ENCODE measurements at regions not wholly inside any gene's neighbourhood (a gene's known extent, or its start where the extent isn't known, plus 50 kb on each side); places are given as distances from the start of the nearest gene placed in this dataset.

- TF ChIP-seq SIN3A (IDR thresholded peaks at IDR 0.05; ENCODE audit: borderline replicate concordance, insufficient read depth, low read length) (no peak), POLR2AphosphoS5 (IDR thresholded peaks at IDR 0.05; ENCODE audit: low read depth, low read length) (no peak), FOXP2 (optimal IDR thresholded peaks at IDR 0.05; ENCODE audit: borderline replicate concordance, extremely low read depth, extremely low read length, insufficient read depth) (no peak), TAF1 (IDR thresholded peaks at IDR 0.05; ENCODE audit: borderline replicate concordance, insufficient read depth, low read length) (no peak), REST (IDR thresholded peaks at IDR 0.05; ENCODE audit: insufficient read depth in 1 of 2, low read depth in 2 of 2, low read length in 2 of 2) (no peak)
Observed at GRCh38 chr15:98586066-98586465, 62.3 kb upstream of the IGF1R start.

- TF ChIP-seq SIN3A (IDR thresholded peaks at IDR 0.05; ENCODE audit: borderline replicate concordance, insufficient read depth, low read length), result no peak
- TF ChIP-seq REST (IDR thresholded peaks at IDR 0.05; ENCODE audit: insufficient read depth in 1 of 2, low read depth in 2 of 2, low read length in 2 of 2), result no peak
- TF ChIP-seq POLR2AphosphoS5 (IDR thresholded peaks at IDR 0.05; ENCODE audit: low read depth, low read length), result no peak
- no peak for TF ChIP-seq TAF1 (IDR thresholded peaks at IDR 0.05; ENCODE audit: borderline replicate concordance, insufficient read depth, low read length)
- no peak for TF ChIP-seq FOXP2 (optimal IDR thresholded peaks at IDR 0.05; ENCODE audit: borderline replicate concordance, extremely low read depth, extremely low read length, insufficient read depth)
Observed at GRCh38 chr15:98592136-98592535, 56.2 kb upstream of the IGF1R start.

- no peak for TF ChIP-seq FOXP2 (optimal IDR thresholded peaks at IDR 0.05; ENCODE audit: borderline replicate concordance, extremely low read depth, extremely low read length, insufficient read depth)
- no peak for TF ChIP-seq TAF1 (IDR thresholded peaks at IDR 0.05; ENCODE audit: borderline replicate concordance, insufficient read depth, low read length)
- TF ChIP-seq POLR2AphosphoS5 (IDR thresholded peaks at IDR 0.05; ENCODE audit: low read depth, low read length), result no peak
- TF ChIP-seq SIN3A (IDR thresholded peaks at IDR 0.05; ENCODE audit: borderline replicate concordance, insufficient read depth, low read length), result no peak
- no peak for TF ChIP-seq REST (IDR thresholded peaks at IDR 0.05; ENCODE audit: insufficient read depth in 1 of 2, low read depth in 2 of 2, low read length in 2 of 2)
Observed at GRCh38 chr15:98596131-98596530, 52.2 kb upstream of the IGF1R start.

- no peak for TF ChIP-seq POLR2AphosphoS5 (IDR thresholded peaks at IDR 0.05; ENCODE audit: low read depth, low read length)
- no peak for TF ChIP-seq TAF1 (IDR thresholded peaks at IDR 0.05; ENCODE audit: borderline replicate concordance, insufficient read depth, low read length)
- no peak for TF ChIP-seq SIN3A (IDR thresholded peaks at IDR 0.05; ENCODE audit: borderline replicate concordance, insufficient read depth, low read length)
- no peak for TF ChIP-seq FOXP2 (optimal IDR thresholded peaks at IDR 0.05; ENCODE audit: borderline replicate concordance, extremely low read depth, extremely low read length, insufficient read depth)
- TF ChIP-seq REST (IDR thresholded peaks at IDR 0.05; ENCODE audit: insufficient read depth in 1 of 2, low read depth in 2 of 2, low read length in 2 of 2), result no peak
Observed at GRCh38 chr15:98596885-98597392, 51.4 kb upstream of the IGF1R start.

- TF ChIP-seq POLR2AphosphoS5 (IDR thresholded peaks at IDR 0.05; ENCODE audit: low read depth, low read length), result no peak
- no peak for TF ChIP-seq TAF1 (IDR thresholded peaks at IDR 0.05; ENCODE audit: borderline replicate concordance, insufficient read depth, low read length)
- no peak for TF ChIP-seq SIN3A (IDR thresholded peaks at IDR 0.05; ENCODE audit: borderline replicate concordance, insufficient read depth, low read length)
- no peak for TF ChIP-seq FOXP2 (optimal IDR thresholded peaks at IDR 0.05; ENCODE audit: borderline replicate concordance, extremely low read depth, extremely low read length, insufficient read depth)
- TF ChIP-seq REST (IDR thresholded peaks at IDR 0.05; ENCODE audit: insufficient read depth in 1 of 2, low read depth in 2 of 2, low read length in 2 of 2), result no peak
Observed at GRCh38 chr15:98597666-98598065, 50.7 kb upstream of the IGF1R start.

All from PFSK-1 (cell line).